ENCODE measurements at regions not wholly inside any gene's neighbourhood (a gene's known extent, or its start where the extent isn't known, plus 50 kb on each side); places are given as distances from the start of the nearest gene placed in this dataset.

DNA sequence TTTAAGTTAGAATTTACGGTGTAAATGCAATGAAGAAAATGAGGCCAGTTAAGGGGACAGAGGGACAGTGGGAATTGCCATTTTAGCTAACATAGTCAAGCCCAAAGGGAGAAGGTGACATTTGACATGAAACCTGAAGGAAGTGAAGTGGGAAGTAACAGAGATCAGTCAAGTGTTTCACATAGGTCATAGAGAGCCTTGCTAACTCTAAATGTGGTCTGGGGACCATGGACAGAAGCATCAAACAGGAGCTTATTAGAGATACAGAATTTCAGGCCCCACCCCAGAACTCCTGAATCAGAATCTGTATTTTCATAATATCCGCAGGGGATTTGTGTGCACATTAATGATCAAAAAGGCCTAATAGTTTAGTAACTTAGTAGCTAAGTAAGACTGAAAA lies 393.7 kb downstream of the FRK start:
- Histone ChIP-seq H3K4me3 (ENCODE audit: low read depth, low read length) (no peak overlapping the region), H3K9me3 (ENCODE audit: control insufficient read depth in 2 of 2, low read length in 2 of 2) (no peaks in the 10 kb centered on the region), H3K27me3 (ENCODE audit: control insufficient read depth, insufficient read depth, low read length) (no peaks in the 10 kb centered on the region), H3K36me3 (ENCODE audit: control insufficient read depth, insufficient read depth, low read length) (no peaks in the 10 kb centered on the region), H3K27ac (ENCODE audit: insufficient read depth, low read length, poor library complexity, severe bottlenecking) (no peak overlapping the region), H3K4me1 (ENCODE audit: control insufficient read depth, insufficient read depth, low read length, poor library complexity, severe bottlenecking) (no peaks in the 10 kb centered on the region)
- no peak for DNase-seq
- Mint-ChIP-seq H3K4me1 (no peaks in the 10 kb centered on the region), H3K9me3 (peaks cover 0 to 3% (median 1%) of the 10 kb centered on the region in 7 donors), H3K4me3 (no peak overlapping the region), H3K27ac (no peak overlapping the region), H3K27me3 (no peaks in the 10 kb centered on the region), H3K36me3 (no peaks in the 10 kb centered on the region)
- no peak for ATAC-seq (ENCODE audit: low read depth in 2 of 2)

DNA sequence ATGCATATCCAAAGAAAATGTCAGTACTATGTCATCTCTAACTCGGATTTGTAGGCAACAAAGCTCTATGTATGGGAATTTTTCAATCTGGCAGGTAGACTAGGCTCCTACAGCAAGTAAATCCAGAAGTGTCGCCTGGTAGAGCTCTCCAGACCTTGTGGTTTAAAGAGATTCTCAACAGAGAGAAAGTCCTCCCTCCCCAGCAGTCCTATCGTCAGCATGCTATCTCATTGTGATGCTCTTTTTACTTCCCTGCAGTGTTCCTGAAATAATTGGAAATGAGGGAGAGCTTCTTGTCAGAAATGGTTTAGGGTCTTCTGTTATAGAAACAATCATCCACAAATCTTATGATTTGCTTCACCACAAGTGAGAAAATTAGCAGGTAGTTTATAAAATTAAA lies 395.4 kb downstream of the FRK start:
- no peak overlapping the region for H3K4me3 ChIP-seq (ENCODE audit: low read depth, low read length)
- H3K4me3 Mint-ChIP-seq = no peak overlapping the region
- H3K27ac Mint-ChIP-seq = no peak overlapping the region

DNA sequence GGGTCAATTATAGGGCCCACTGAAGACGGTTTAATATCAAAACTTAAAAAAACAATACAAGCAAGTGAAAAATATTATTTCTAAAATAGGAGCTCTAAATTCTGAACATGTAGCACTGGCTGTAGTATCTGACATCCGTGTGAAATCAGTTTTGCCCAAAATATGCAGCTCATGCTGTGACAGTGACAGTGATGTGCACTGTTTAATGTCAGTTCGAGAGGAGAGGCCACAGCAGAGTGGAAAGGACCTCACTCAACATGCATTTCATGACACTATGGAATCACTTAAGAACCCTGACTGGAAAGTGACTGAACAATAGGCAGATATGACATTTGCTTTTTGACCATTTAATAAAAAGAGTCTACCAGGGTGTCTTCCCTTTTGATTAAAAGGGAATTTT lies 397.0 kb downstream of the FRK start:
- Mint-ChIP-seq H3K27ac (no peak overlapping the region), H3K9me3 (peaks cover 0 to 13% (median 5%) of the 10 kb centered on the region in 7 donors), H3K27me3 (no peaks in the 10 kb centered on the region), H3K4me3 (no peak overlapping the region), H3K36me3 (no peaks in the 10 kb centered on the region), H3K4me1 (no peaks in the 10 kb centered on the region)
- Histone ChIP-seq H3K36me3 (ENCODE audit: control insufficient read depth, insufficient read depth, low read length) (no peaks in the 10 kb centered on the region), H3K27me3 (ENCODE audit: control insufficient read depth, insufficient read depth, low read length) (no peaks in the 10 kb centered on the region), H3K4me1 (ENCODE audit: control insufficient read depth, insufficient read depth, low read length, poor library complexity, severe bottlenecking) (no peaks in the 10 kb centered on the region), H3K4me3 (ENCODE audit: low read depth, low read length) (no peak overlapping the region), H3K9me3 (ENCODE audit: control insufficient read depth in 2 of 2, low read length in 2 of 2) (no peaks in the 10 kb centered on the region), H3K27ac (ENCODE audit: insufficient read depth, low read length, poor library complexity, severe bottlenecking) (no peak overlapping the region)
- ATAC-seq (ENCODE audit: low read depth in 2 of 2) = no peak
- DNase-seq = no peak

More for the DNA sequence above, 395.4 kb downstream of the FRK start:
- H3K9me3 ChIP-seq (ENCODE audit: control insufficient read depth in 2 of 2, low read length in 2 of 2) = no peaks in the 10 kb centered on the region
- H3K4me1 ChIP-seq (ENCODE audit: control insufficient read depth, insufficient read depth, low read length, poor library complexity, severe bottlenecking) = no peaks in the 10 kb centered on the region
- ATAC-seq (ENCODE audit: low read depth in 2 of 2) (no peak), DNase-seq (no peak)
- no peaks in the 10 kb centered on the region for H3K36me3 ChIP-seq (ENCODE audit: control insufficient read depth, insufficient read depth, low read length)
- no peaks in the 10 kb centered on the region for H3K27me3 Mint-ChIP-seq
- H3K36me3 Mint-ChIP-seq = no peaks in the 10 kb centered on the region
- H3K9me3 Mint-ChIP-seq = peaks cover 0 to 3% (median 2%) of the 10 kb centered on the region in 7 donors
- H3K4me1 Mint-ChIP-seq = no peaks in the 10 kb centered on the region
- H3K27ac ChIP-seq (ENCODE audit: insufficient read depth, low read length, poor library complexity, severe bottlenecking) = no peak overlapping the region
- H3K27me3 ChIP-seq (ENCODE audit: control insufficient read depth, insufficient read depth, low read length) = no peaks in the 10 kb centered on the region

DNA sequence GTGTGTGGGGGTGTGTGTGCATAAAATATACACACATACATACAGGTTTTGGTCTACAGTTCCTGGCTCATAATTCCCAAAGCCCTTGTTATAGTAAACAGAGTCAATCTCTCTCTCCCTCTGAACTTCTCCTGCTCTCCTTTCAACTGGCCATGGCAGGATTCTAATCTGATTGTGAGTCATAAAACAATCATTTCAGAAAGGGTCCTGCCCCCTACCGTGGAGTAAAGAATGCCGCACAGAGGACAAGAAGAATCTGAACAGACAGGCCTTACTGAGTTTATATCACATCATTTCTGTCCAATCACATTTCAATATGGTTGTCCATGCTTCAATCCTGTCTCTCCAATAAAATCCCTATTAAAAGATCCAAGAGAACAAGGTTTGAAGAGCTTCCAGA lies 416.9 kb downstream of the FRK start:
- no peaks in the 10 kb centered on the region for H3K36me3 ChIP-seq (ENCODE audit: control insufficient read depth, insufficient read depth, low read length)
- no peak for ATAC-seq (ENCODE audit: low read depth in 2 of 2)
- Mint-ChIP-seq H3K27ac (no peak overlapping the region), H3K4me3 (no peak overlapping the region), H3K36me3 (no peaks in the 10 kb centered on the region), H3K9me3 (peaks cover under 1 to 17% (median 4%) of the 10 kb centered on the region in 7 donors), H3K4me1 (no peaks in the 10 kb centered on the region), H3K27me3 (no peaks in the 10 kb centered on the region)
- no peak for DNase-seq
- no peak overlapping the region for H3K27ac ChIP-seq (ENCODE audit: insufficient read depth, low read length, poor library complexity, severe bottlenecking)
- no peaks in the 10 kb centered on the region for H3K27me3 ChIP-seq (ENCODE audit: control insufficient read depth, insufficient read depth, low read length)
- H3K4me1 ChIP-seq (ENCODE audit: control insufficient read depth, insufficient read depth, low read length, poor library complexity, severe bottlenecking) = no peaks in the 10 kb centered on the region
- peaks cover 2 to 6% of the 10 kb centered on the region in 2 experiments for H3K9me3 ChIP-seq (ENCODE audit: control insufficient read depth in 2 of 2, low read length in 2 of 2)
- no peak overlapping the region for H3K4me3 ChIP-seq (ENCODE audit: low read depth, low read length)

DNA sequence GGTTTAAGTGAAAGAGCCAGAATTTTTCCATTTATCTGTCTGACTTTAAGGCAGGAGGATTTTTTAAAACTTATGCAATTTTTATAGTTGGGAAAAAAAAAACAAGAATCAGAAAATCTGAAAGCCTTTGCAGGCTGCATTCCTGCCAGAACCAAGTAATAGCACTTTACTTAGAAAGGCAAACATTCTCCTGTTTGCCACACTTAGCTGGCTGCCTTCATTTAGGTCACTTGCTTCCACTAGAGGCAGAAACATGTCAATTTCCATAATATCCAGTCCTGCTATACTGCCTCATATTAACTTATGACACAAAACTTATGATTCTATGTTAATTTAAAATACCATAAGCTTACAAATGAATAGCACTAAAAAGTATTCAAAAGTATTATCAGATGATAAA lies 425.8 kb downstream of the FRK start:
- H3K27me3 ChIP-seq (ENCODE audit: control insufficient read depth, insufficient read depth, low read length) = no peaks in the 10 kb centered on the region
- H3K27me3 Mint-ChIP-seq = no peaks in the 10 kb centered on the region
- no peak overlapping the region for H3K27ac ChIP-seq (ENCODE audit: insufficient read depth, low read length, poor library complexity, severe bottlenecking)
- no peak overlapping the region for H3K4me3 ChIP-seq (ENCODE audit: low read depth, low read length)
- H3K9me3 Mint-ChIP-seq = peaks cover 0 to 4% (median 3%) of the 10 kb centered on the region in 7 donors
- no peak overlapping the region for H3K4me3 Mint-ChIP-seq
- ATAC-seq (ENCODE audit: low read depth in 2 of 2) (no peak), DNase-seq (no peak)
- no peaks in the 10 kb centered on the region for H3K36me3 Mint-ChIP-seq
- no peaks in the 10 kb centered on the region for H3K4me1 ChIP-seq (ENCODE audit: control insufficient read depth, insufficient read depth, low read length, poor library complexity, severe bottlenecking)
- H3K36me3 ChIP-seq (ENCODE audit: control insufficient read depth, insufficient read depth, low read length) = no peaks in the 10 kb centered on the region
- H3K27ac Mint-ChIP-seq = no peak overlapping the region
- H3K4me1 Mint-ChIP-seq = no peaks in the 10 kb centered on the region
- H3K9me3 ChIP-seq (ENCODE audit: control insufficient read depth in 2 of 2, low read length in 2 of 2) = no peaks in the 10 kb centered on the region

DNA sequence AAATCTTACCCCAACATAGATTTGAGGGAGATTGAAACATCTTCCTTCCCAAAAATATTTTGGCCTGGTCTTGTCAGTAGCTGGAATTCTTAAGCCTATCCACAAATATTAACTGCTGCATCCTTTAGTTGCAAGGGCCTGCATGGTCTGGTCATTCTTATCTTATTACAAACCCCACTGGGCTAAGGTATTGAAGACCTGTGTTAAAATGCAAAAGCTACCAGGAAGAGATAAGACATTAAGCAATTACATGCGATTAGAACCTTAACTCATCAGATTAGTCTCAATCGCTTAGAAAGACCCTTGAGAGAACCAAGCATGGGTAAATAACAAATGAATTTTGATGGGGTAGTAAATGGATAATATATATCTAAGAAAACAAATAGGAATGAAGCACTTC lies 426.6 kb downstream of the FRK start:
- Histone ChIP-seq H3K4me3 (ENCODE audit: low read depth, low read length) (no peak overlapping the region), H3K36me3 (ENCODE audit: control insufficient read depth, insufficient read depth, low read length) (no peaks in the 10 kb centered on the region), H3K27me3 (ENCODE audit: control insufficient read depth, insufficient read depth, low read length) (no peaks in the 10 kb centered on the region), H3K4me1 (ENCODE audit: control insufficient read depth, insufficient read depth, low read length, poor library complexity, severe bottlenecking) (no peaks in the 10 kb centered on the region), H3K27ac (ENCODE audit: insufficient read depth, low read length, poor library complexity, severe bottlenecking) (no peak overlapping the region), H3K9me3 (ENCODE audit: control insufficient read depth in 2 of 2, low read length in 2 of 2) (no peaks in the 10 kb centered on the region)
- Mint-ChIP-seq H3K4me1 (no peaks in the 10 kb centered on the region), H3K9me3 (peaks cover 0 to 3% (median 2%) of the 10 kb centered on the region in 7 donors), H3K27ac (no peak overlapping the region), H3K27me3 (no peaks in the 10 kb centered on the region), H3K4me3 (no peak overlapping the region), H3K36me3 (no peaks in the 10 kb centered on the region)
- DNase-seq = no peak
- ATAC-seq (ENCODE audit: low read depth in 2 of 2) = no peak

DNA sequence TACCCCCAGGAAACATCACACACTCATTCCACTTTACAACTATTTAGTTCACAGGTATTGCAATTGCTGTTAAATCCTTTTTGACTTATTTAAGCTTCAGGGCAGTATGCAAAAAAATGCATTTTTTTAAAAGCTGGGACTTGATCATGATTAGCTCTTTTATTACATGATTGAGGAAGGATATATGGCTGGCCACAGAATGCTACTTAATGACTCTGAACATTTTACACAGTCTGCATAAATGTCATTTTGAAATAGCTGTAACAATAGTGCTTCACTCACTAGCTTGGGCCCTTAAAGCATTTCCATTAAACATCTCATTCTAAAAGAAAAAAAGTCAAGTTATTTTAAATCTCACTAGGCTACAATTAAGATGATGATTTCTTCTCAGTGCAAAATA lies 429.7 kb downstream of the FRK start:
- Mint-ChIP-seq H3K4me1 (no peaks in the 10 kb centered on the region), H3K27ac (no peak overlapping the region), H3K36me3 (no peaks in the 10 kb centered on the region), H3K9me3 (peaks cover 0 to 3% (median 0%) of the 10 kb centered on the region in 7 donors), H3K4me3 (no peak overlapping the region), H3K27me3 (no peaks in the 10 kb centered on the region)
- Histone ChIP-seq H3K9me3 (ENCODE audit: control insufficient read depth in 2 of 2, low read length in 2 of 2) (peaks cover 0 to 4% of the 10 kb centered on the region in 2 experiments), H3K4me1 (ENCODE audit: control insufficient read depth, insufficient read depth, low read length, poor library complexity, severe bottlenecking) (no peaks in the 10 kb centered on the region), H3K27ac (ENCODE audit: insufficient read depth, low read length, poor library complexity, severe bottlenecking) (no peak overlapping the region), H3K4me3 (ENCODE audit: low read depth, low read length) (no peak overlapping the region), H3K27me3 (ENCODE audit: control insufficient read depth, insufficient read depth, low read length) (no peaks in the 10 kb centered on the region), H3K36me3 (ENCODE audit: control insufficient read depth, insufficient read depth, low read length) (no peaks in the 10 kb centered on the region)
- DNase-seq (no peak), ATAC-seq (ENCODE audit: low read depth in 2 of 2) (no peak)

DNA sequence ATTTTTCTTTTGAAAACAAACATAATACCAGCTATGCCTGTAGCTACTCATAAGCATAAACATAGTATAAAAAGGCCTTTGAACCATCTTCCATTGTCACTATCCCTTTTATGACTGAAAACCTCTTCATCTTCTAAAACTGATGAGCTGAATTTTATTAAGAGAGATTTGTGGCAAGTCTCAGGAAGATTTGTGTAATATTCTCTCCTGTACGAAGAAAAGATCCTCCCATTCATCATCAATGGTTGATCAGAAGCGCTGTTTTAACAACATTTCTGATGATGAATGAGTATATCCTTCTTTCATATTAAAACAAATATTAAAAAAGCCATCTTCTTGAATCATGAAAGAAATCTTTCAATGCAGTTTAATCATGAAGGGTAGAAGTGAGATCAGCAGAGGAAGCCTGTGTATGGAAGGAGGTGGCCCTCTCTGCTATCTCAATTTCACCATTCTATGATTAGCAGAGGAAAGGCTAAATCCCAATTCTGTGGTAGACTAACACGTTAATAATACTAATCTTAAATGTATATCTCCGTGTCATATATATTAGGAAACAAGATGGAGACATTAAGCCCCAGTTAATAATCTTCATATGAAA lies 430.2 kb downstream of the FRK start:
- peaks cover 0 to 4% of the 10 kb centered on the region in 2 experiments for H3K9me3 ChIP-seq (ENCODE audit: control insufficient read depth in 2 of 2, low read length in 2 of 2)
- H3K36me3 Mint-ChIP-seq = no peaks in the 10 kb centered on the region
- no peaks in the 10 kb centered on the region for H3K27me3 ChIP-seq (ENCODE audit: control insufficient read depth, insufficient read depth, low read length)
- ATAC-seq (ENCODE audit: low read depth in 2 of 2) = no peak
- H3K27ac Mint-ChIP-seq = no peak overlapping the region
- H3K27ac ChIP-seq (ENCODE audit: insufficient read depth, low read length, poor library complexity, severe bottlenecking) = no peak overlapping the region
- no peaks in the 10 kb centered on the region for H3K4me1 Mint-ChIP-seq
- H3K4me1 ChIP-seq (ENCODE audit: control insufficient read depth, insufficient read depth, low read length, poor library complexity, severe bottlenecking) = no peaks in the 10 kb centered on the region
- DNase-seq = no peak
- H3K9me3 Mint-ChIP-seq = peaks cover 0 to 3% (median 0%) of the 10 kb centered on the region in 7 donors
- no peaks in the 10 kb centered on the region for H3K36me3 ChIP-seq (ENCODE audit: control insufficient read depth, insufficient read depth, low read length)
- H3K27me3 Mint-ChIP-seq = no peaks in the 10 kb centered on the region
- H3K4me3 ChIP-seq (ENCODE audit: low read depth, low read length) = no peak overlapping the region
- H3K4me3 Mint-ChIP-seq = no peak overlapping the region

Measured in CD4-positive, CD25-positive, alpha-beta regulatory T cell (primary cell).